ENCODE measurements at regions not wholly inside any gene's neighbourhood (a gene's known extent, or its start where the extent isn't known, plus 50 kb on each side); places are given as distances from the start of the nearest gene placed in this dataset.

- no peak for DNase-seq (ENCODE audit: low read depth)
- TF ChIP-seq, protein P1, sequence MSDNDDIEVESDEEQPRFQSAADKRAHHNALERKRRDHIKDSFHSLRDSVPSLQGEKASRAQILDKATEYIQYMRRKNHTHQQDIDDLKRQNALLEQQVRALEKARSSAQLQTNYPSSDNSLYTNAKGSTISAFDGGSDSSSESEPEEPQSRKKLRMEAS (IDR thresholded peaks at IDR 0.05; ENCODE audit: low read depth, low read length), result no peak
- TF ChIP-seq CTCF (IDR thresholded peaks at IDR 0.05; ENCODE audit: low read depth, low read length) (no peak), MYC (IDR thresholded peaks at IDR 0.05; ENCODE audit: low read depth, low read length) (no peak), POLR2A (IDR thresholded peaks at IDR 0.05; ENCODE audit: extremely low read depth, insufficient read length) (no peak)
- H3K4me3 ChIP-seq (ENCODE audit: low read depth, low read length), result no peak overlapping the region
Measured at GRCh38 chr3:137242836-137243400, 285.1 kb downstream of the IL20RB start.

DNA sequence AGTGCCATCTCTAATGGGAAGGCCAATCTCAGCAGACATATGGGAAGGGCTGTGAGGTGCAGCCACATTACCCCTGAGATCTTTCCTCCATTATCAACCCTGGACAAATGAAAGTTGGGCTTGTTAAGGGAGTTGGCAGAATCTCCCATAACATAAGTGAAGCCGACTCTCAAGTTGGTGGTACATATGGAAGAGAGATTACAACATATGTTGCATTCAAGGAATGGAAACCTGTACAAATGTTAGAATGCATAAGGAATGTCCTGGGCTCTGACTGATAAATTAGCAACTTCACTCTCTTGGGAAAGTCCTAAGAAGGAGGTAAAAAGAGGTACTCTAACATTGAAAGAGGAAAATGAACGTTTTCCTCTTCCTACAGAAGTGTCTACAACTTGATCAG is 288.7 kb downstream of the IL20RB start:
- TF ChIP-seq, protein P1 (IDR thresholded peaks at IDR 0.05; ENCODE audit: low read depth, low read length), result no peak
- TF ChIP-seq MYC (IDR thresholded peaks at IDR 0.05; ENCODE audit: low read depth, low read length) (no peak), CTCF (IDR thresholded peaks at IDR 0.05; ENCODE audit: low read depth, low read length) (no peak), POLR2A (IDR thresholded peaks at IDR 0.05; ENCODE audit: extremely low read depth, insufficient read length) (no peak)
- no peak for DNase-seq (ENCODE audit: low read depth)
- no peak overlapping the region for H3K4me3 ChIP-seq (ENCODE audit: low read depth, low read length)

GRCh38 chr3:137249311-137249940 is 291.6 kb downstream of the IL20RB start:
- H3K4me3 ChIP-seq (ENCODE audit: low read depth, low read length), result no peak overlapping the region
- TF ChIP-seq CTCF (IDR thresholded peaks at IDR 0.05; ENCODE audit: low read depth, low read length), result no peak
- TF ChIP-seq, protein P1 (IDR thresholded peaks at IDR 0.05; ENCODE audit: low read depth, low read length), result no peak
- no peak for TF ChIP-seq MYC (IDR thresholded peaks at IDR 0.05; ENCODE audit: low read depth, low read length)
- no peak for TF ChIP-seq POLR2A (IDR thresholded peaks at IDR 0.05; ENCODE audit: extremely low read depth, insufficient read length)
- no peak for DNase-seq (ENCODE audit: low read depth)

GRCh38 chr3:137259089-137259488 is 301.3 kb downstream of the IL20RB start:
- TF ChIP-seq CTCF (IDR thresholded peaks at IDR 0.05; ENCODE audit: low read depth, low read length), result no peak
- TF ChIP-seq, protein P1 (IDR thresholded peaks at IDR 0.05; ENCODE audit: low read depth, low read length), result no peak
- TF ChIP-seq POLR2A (IDR thresholded peaks at IDR 0.05; ENCODE audit: extremely low read depth, insufficient read length), result no peak
- no peak for TF ChIP-seq MYC (IDR thresholded peaks at IDR 0.05; ENCODE audit: low read depth, low read length)
- no peak for DNase-seq (ENCODE audit: low read depth)
- H3K4me3 ChIP-seq (ENCODE audit: low read depth, low read length), result no peak overlapping the region

DNA sequence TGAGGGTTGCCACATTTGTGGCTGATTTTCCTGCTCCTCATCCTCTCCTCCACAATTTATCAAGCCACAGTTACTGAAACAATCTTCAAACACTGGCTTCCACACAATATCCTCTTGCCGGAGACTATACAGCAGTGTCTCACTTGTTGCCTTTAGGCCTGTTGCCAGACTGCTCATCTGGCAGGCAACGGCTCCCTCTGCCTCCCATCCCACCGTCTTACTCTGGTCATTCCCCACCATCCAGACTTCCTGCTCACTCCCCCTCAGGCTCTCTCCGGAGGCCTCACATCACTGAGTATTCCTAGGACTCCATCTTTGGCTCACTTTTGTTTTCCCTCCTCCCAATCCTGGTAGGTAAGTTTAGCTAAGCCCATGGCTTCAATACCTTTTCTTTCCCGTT is 301.9 kb downstream of the IL20RB start:
- H3K4me3 ChIP-seq (ENCODE audit: low read depth, low read length), result no peak overlapping the region
- TF ChIP-seq POLR2A (IDR thresholded peaks at IDR 0.05; ENCODE audit: extremely low read depth, insufficient read length) (no peak), CTCF (IDR thresholded peaks at IDR 0.05; ENCODE audit: low read depth, low read length) (no peak), MYC (IDR thresholded peaks at IDR 0.05; ENCODE audit: low read depth, low read length) (no peak)
- TF ChIP-seq, protein P1 (IDR thresholded peaks at IDR 0.05; ENCODE audit: low read depth, low read length), result no peak
- DNase-seq (ENCODE audit: low read depth), result no peak
